ENCODE measurements at regions not wholly inside any gene's neighbourhood (a gene's known extent, or its start where the extent isn't known, plus 50 kb on each side); places are given as distances from the start of the nearest gene placed in this dataset.
A peak's percentile ranks its signal among the peaks of the same experiment; 100 is the strongest.

GRCh38 chr4:111650674-111651086, 494.6 kb upstream of the FAM241A start:
- DNase-seq (ENCODE audit: insufficient read length, low spot score): no peak
- no peak for FAIRE-seq
- TF ChIP-seq CTCF (IDR thresholded peaks at IDR 0.05; ENCODE audit: insufficient read depth, missing control alignments): no peak

- no peak for TF ChIP-seq CTCF (IDR thresholded peaks at IDR 0.05; ENCODE audit: insufficient read depth, missing control alignments)
- FAIRE-seq (no peak), DNase-seq (ENCODE audit: insufficient read length, low spot score) (no peak)
Observed at GRCh38 chr4:111652236-111652635, 493.0 kb upstream of the FAM241A start.

- FAIRE-seq (no peak), DNase-seq (ENCODE audit: insufficient read length, low spot score) (no peak)
- no peak for TF ChIP-seq CTCF (IDR thresholded peaks at IDR 0.05; ENCODE audit: insufficient read depth, missing control alignments)
Observed at GRCh38 chr4:111652986-111653385, 492.3 kb upstream of the FAM241A start.

- FAIRE-seq (no peak), DNase-seq (ENCODE audit: insufficient read length, low spot score) (no peak)
- no peak for TF ChIP-seq CTCF (IDR thresholded peaks at IDR 0.05; ENCODE audit: insufficient read depth, missing control alignments)
Observed at GRCh38 chr4:111662496-111662895, 482.8 kb upstream of the FAM241A start.

GRCh38 chr4:111664308-111664945, 480.8 kb upstream of the FAM241A start:
- FAIRE-seq (no peak), DNase-seq (ENCODE audit: insufficient read length, low spot score) (no peak)
- no peak for TF ChIP-seq CTCF (IDR thresholded peaks at IDR 0.05; ENCODE audit: insufficient read depth, missing control alignments)

- TF ChIP-seq CTCF (IDR thresholded peaks at IDR 0.05; ENCODE audit: insufficient read depth, missing control alignments): no peak
- FAIRE-seq (no peak), DNase-seq (ENCODE audit: insufficient read length, low spot score) (no peak)
Observed at GRCh38 chr4:111666826-111667360, 478.4 kb upstream of the FAM241A start.

- peak; percentile 82 for FAIRE-seq
- peak; percentile 19 for DNase-seq (ENCODE audit: insufficient read length, low spot score)
- TF ChIP-seq CTCF (IDR thresholded peaks at IDR 0.05; ENCODE audit: insufficient read depth, missing control alignments): no peak
Observed at GRCh38 chr4:111671756-111672155, 473.5 kb upstream of the FAM241A start.
